Activated CD4-positive, alpha-beta memory T cell treated with anti-CD3 and anti-CD28 coated beads, Interleukin-2, amount 10 ng/mL, durations not matched to agents 7 days and 5 days (primary cell): ENCODE measurements at regions not wholly inside any gene's neighbourhood (a gene's known extent, or its start where the extent isn't known, plus 50 kb on each side); places are given as distances from the start of the nearest gene placed in this dataset.
"Not testable (repeated sequence)": the region's sequence is repeated elsewhere in the genome, so short reads cannot be mapped to it uniquely, and the experiment has no call there.

ENCODE experiments used
- CTCF ChIA-PET: fragments of 350-600 bp; sonication (Branson Sonifier 250); formaldehyde crosslinking; loops from one replicate; lab custom pipeline; 2021; ENCODE audit warnings: antibody characterized with exemption, inconsistent platforms; lab: Charles Lee
- POLR2A ChIA-PET: fragments of 350-600 bp; sonication (Branson Sonifier 250); formaldehyde crosslinking; loops from one replicate; lab custom pipeline; 2021; ENCODE audit warnings: antibody characterized with exemption; lab: Charles Lee
- DNase-seq: peaks from one replicate; pipeline ENCODE4 v3.0.0-alpha.2; 2020
- H3K27ac Mint-ChIP-seq: one replicate; pipeline ENCODE4 v1.8.0; 2021; ENCODE audit warnings: mild to moderate bottlenecking, mixed read lengths
- H3K27me3 Mint-ChIP-seq: one replicate; pipeline ENCODE4 v1.8.0; 2021; ENCODE audit warnings: mixed read lengths
- H3K36me3 Mint-ChIP-seq: one replicate; pipeline ENCODE4 v1.8.0; 2021; ENCODE audit warnings: low read depth, mixed read lengths
- H3K4me1 Mint-ChIP-seq: one replicate; pipeline ENCODE4 v1.8.0; 2021; ENCODE audit warnings: mixed read lengths
- H3K4me3 Mint-ChIP-seq: one replicate; pipeline ENCODE4 v1.8.0; 2021; ENCODE audit warnings: mild to moderate bottlenecking, mixed read lengths
- H3K9me3 Mint-ChIP-seq: one replicate; pipeline ENCODE4 v1.8.0; 2021; ENCODE audit warnings: mixed read lengths

DNA sequence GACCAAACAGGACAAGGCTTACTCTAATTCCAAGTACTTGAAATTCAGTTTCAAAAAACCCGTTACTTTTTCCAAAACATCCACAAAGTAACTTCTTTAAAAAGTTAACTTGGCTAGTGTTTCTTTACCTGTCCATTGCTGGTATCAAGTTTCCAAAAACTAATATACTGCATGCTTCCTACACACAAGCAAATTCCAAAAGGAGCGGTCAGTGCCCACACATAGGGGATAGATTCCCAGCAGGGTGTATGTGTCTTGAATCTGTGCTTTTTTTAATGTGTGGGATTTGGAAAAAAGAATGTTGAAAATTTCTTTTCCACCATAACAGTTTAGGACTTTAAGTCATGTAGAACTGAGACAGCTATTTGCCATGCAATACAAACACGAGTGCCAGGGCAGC is 367.8 kb upstream of the SOX9 start:
- H3K9me3 Mint-ChIP-seq = peaks cover 2% of the 10 kb centered on the region
- ChIA-PET POLR2A (no interaction called here), CTCF (no interaction called here)
- H3K4me1 Mint-ChIP-seq = no peaks in the 10 kb centered on the region
- no peak overlapping the region for H3K27ac Mint-ChIP-seq
- H3K27me3 Mint-ChIP-seq = no peaks in the 10 kb centered on the region
- no peak for DNase-seq
- no peak overlapping the region for H3K4me3 Mint-ChIP-seq
- H3K36me3 Mint-ChIP-seq = no peaks in the 10 kb centered on the region

DNA sequence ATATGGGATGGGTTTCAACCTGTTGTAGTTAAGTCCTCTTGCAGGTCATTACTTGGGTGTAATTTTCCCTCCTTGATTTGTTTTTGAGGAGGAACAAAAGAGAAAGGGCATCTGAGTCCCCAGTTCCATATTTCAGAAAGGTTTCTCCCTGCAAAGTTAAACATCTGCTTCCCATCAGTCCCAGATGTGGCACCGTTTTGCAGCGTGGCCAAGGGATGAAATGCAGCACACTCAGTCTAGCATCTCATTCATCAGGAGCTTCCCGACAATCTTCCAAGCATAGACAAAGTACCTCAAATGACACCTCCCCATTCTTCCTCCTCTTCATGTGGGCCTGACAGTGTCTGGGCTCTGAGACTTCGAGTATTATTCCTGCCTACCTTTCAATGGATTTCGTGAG is 363.7 kb upstream of the SOX9 start:
- H3K27me3 Mint-ChIP-seq = no peaks in the 10 kb centered on the region
- DNase-seq = no peak
- no peak overlapping the region for H3K4me3 Mint-ChIP-seq
- ChIA-PET POLR2A (no interaction called here), CTCF (no interaction called here)
- H3K36me3 Mint-ChIP-seq = no peaks in the 10 kb centered on the region
- H3K27ac Mint-ChIP-seq = no peak overlapping the region
- peaks cover 2% of the 10 kb centered on the region for H3K9me3 Mint-ChIP-seq
- no peaks in the 10 kb centered on the region for H3K4me1 Mint-ChIP-seq

DNA sequence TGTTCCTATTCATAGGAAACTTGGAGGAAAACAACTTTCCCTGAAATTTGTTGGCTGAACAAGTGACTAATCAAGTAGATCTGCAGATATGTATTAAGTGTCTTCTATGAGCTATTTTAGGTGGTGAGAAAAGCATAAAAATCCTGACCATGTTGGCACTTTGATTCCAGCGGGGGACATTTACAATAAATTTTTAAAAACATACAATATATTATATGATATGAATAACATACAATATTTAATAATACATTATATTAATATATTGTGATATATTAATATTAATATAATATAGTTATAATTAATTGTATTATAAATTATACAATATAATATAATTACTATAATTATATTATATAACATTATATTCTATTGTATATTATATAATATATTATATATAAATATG is 362.9 kb upstream of the SOX9 start:
- no peak overlapping the region for H3K4me3 Mint-ChIP-seq
- ChIA-PET CTCF (no interaction called here), POLR2A (no interaction called here)
- peaks cover 2% of the 10 kb centered on the region for H3K9me3 Mint-ChIP-seq
- H3K27ac Mint-ChIP-seq = no peak overlapping the region
- no peaks in the 10 kb centered on the region for H3K27me3 Mint-ChIP-seq
- no peaks in the 10 kb centered on the region for H3K36me3 Mint-ChIP-seq
- no peak for DNase-seq
- no peaks in the 10 kb centered on the region for H3K4me1 Mint-ChIP-seq

DNA sequence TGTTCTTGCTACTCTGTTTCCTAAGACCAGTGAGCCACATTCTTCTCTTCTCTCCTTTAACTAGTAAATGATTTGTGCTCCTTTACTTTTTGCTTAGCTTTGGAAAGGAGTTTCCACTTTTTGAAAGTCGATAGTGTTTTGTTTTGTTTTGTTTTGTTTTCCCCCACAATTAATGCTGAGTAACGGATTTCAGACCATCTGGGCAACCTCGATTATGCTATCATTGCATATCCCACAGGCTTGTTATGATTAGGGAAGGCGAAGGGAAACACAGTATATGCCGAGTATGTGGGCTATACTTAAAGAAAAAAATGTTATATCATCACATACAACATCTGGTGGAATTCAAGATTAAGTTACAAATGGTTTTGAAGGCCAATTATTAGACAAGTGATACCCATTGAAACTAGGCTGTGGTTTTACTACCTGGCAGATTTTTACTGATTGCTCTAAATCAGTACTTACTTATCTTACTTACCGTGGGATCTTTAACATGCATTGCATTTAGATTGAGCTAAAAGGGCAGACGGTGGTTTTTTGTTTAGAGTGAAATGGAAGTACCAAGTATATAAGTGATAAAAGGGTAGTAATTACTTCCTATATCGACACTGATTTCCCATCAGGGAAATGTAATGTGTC is 361.3 kb upstream of the SOX9 start:
- ChIA-PET POLR2A (no interaction called here), CTCF (no interaction called here)
- H3K36me3 Mint-ChIP-seq = no peaks in the 10 kb centered on the region
- H3K4me3 Mint-ChIP-seq = no peak overlapping the region
- no peaks in the 10 kb centered on the region for H3K4me1 Mint-ChIP-seq
- DNase-seq = no peak
- no peaks in the 10 kb centered on the region for H3K27me3 Mint-ChIP-seq
- no peak overlapping the region for H3K27ac Mint-ChIP-seq
- peaks cover 2% of the 10 kb centered on the region for H3K9me3 Mint-ChIP-seq

DNA sequence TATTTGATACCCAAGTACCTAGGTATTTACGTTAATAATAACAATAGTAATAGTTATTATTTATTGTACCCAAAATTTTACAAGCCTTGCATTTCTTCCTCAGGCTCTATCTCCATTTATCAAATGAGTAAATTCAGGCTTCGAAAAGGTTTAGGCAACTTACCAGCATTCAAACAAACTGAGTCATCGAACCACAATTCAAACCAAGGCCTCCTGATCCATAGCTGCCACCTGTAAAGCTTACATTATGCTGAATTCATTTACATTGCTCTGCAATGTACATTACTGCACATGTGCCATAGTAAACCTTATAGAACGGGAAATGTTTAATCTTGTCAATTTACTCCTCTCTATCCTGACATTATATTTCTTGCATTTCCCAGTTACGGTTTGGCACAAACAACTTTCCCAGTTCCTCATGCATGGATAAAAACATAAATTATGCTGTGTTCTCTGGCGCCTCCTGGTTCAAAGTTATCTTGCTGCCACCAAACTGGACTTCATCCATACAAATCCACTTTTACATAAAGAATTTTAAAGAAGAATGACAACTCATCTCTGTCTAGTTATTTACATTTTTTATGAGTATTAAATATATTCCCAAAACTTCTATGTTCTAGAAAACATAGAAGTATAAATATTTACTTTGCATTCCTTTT is 360.6 kb upstream of the SOX9 start:
- H3K4me3 Mint-ChIP-seq = no peak overlapping the region
- no peak for DNase-seq
- no peaks in the 10 kb centered on the region for H3K36me3 Mint-ChIP-seq
- H3K27me3 Mint-ChIP-seq = no peaks in the 10 kb centered on the region
- no peaks in the 10 kb centered on the region for H3K4me1 Mint-ChIP-seq
- POLR2A ChIA-PET = no interaction called here
- H3K27ac Mint-ChIP-seq = no peak overlapping the region
- CTCF ChIA-PET = no interaction called here
- peaks cover 2% of the 10 kb centered on the region for H3K9me3 Mint-ChIP-seq

DNA sequence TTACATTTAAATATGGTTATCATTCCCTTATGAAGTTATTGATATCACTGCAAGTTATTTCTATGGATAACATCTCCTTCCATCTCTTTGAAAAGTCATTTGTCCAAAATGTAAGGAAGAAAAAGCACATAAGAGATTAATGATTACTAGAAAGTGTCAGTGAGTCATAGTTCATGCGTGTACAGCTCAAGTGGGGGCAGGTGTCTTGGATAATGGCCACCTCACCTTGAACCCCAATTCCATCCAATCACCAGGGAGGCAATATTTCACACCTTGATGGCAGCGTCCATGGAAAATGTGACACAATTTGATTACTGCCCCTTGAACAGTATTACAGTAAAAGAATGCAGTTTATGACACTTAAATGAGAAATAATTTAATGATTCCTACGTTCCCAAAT is 358.3 kb upstream of the SOX9 start:
- no peaks in the 10 kb centered on the region for H3K9me3 Mint-ChIP-seq
- no peaks in the 10 kb centered on the region for H3K36me3 Mint-ChIP-seq
- POLR2A ChIA-PET = no interaction called here
- DNase-seq = no peak
- CTCF ChIA-PET = no interaction called here
- H3K27ac Mint-ChIP-seq = no peak overlapping the region
- H3K27me3 Mint-ChIP-seq = no peaks in the 10 kb centered on the region
- H3K4me3 Mint-ChIP-seq = no peak overlapping the region
- H3K4me1 Mint-ChIP-seq = no peaks in the 10 kb centered on the region

DNA sequence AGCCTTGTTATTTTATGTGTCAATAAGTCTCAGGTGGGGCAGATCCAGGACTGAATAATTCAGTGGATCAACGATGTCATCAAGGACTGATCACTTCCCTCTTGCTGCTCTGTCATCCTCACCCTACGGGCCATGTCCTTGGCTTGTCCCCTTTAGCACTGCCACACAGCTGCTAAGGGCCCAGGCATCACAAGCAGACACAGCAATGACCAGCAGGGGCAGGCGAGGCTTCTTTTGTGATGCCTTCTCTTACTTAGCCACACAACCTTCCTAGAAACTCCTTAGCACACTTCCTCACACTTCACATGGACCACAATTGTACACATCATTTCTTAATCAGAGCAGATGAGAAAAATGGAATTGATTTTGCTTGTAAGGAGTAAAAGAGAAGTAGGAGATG is 356.3 kb upstream of the SOX9 start:
- no peak for DNase-seq
- no peak overlapping the region for H3K4me3 Mint-ChIP-seq
- ChIA-PET CTCF (no interaction called here), POLR2A (no interaction called here)
- H3K36me3 Mint-ChIP-seq = no peaks in the 10 kb centered on the region
- no peak overlapping the region for H3K27ac Mint-ChIP-seq
- H3K4me1 Mint-ChIP-seq = no peaks in the 10 kb centered on the region
- H3K27me3 Mint-ChIP-seq = no peaks in the 10 kb centered on the region
- no peaks in the 10 kb centered on the region for H3K9me3 Mint-ChIP-seq

DNA sequence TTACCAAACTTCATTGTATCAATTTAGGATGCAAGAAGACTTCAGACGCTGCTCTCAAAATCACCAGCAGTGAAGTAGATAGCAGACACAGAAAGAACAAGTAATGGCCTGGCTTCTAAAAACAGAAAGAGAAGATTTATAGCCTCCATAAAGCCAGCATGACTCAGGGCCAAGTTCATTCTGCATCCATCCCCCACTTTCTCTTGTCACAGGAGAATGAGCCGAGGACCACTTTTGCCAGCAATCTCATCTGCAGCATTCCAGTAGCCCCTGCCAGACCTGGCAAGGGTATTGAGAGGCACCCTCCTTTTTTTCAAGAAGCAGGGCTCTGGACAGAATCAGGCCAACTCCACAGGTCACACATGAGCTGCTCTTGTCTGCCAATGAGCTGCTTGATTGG is 355.4 kb upstream of the SOX9 start:
- Mint-ChIP-seq H3K9me3 (no peaks in the 10 kb centered on the region), H3K27me3 (no peaks in the 10 kb centered on the region), H3K4me3 (no peak overlapping the region), H3K27ac (no peak overlapping the region), H3K4me1 (no peaks in the 10 kb centered on the region), H3K36me3 (no peaks in the 10 kb centered on the region)
- no peak for DNase-seq
- ChIA-PET CTCF (no interaction called here), POLR2A (no interaction called here)

DNA sequence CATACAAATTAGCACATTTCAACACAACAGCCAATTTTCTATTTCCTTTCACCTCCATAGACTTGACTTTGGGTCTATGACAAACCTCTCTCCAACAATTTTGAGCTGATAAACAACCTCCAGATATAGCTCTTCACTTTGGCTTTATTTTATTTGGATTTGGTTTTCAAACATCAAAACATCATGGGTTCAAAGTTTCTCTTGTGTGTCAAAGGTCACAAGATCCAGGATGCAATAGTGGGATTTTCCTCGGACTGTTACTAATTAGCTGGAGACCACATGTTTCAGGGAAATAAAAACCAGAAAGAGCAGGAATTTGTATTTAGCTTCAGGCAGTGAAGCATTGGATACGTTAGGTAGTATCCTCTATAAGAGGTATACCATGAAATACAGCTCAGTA is 351.0 kb upstream of the SOX9 start:
- Mint-ChIP-seq H3K36me3 (no peaks in the 10 kb centered on the region), H3K27me3 (no peaks in the 10 kb centered on the region), H3K9me3 (peaks cover 5% of the 10 kb centered on the region), H3K4me1 (no peaks in the 10 kb centered on the region), H3K27ac (no peak overlapping the region), H3K4me3 (no peak overlapping the region)
- no peak for DNase-seq
- POLR2A ChIA-PET = no interaction called here
- CTCF ChIA-PET = interaction anchor here (0.5 kb wide), 1 partner anchor 59 kb away, joined by 3 read pairs; no protein-coding TSS in a partner anchor

DNA sequence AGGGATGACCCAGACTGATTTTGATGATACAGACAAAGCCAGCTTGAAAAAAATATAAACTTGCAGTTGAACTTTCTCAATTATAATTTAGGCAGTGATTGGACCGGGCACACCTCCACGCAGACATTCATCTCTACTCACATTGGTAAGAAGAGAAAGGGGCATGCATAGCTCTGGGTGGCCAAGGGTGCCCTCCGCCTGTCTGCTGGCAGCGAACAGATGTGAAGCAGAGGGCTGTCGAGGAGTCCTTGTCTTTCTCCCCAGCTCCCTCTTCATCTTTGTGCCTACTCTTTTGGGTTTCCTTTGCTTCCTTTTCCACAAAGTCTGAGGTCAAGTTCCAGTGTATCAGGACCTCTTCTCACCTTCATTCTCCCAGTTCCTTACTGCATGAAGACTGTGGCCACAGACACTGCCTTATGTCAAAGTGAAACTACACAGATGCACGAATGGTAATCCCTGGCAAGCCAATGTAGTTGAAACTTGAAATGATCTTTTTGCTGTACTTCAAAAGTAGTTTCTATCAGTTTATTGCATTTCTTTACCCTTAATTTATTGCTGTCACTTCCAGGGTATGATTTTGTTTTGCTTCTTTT is 343.7 kb upstream of the SOX9 start:
- no peak overlapping the region for H3K4me3 Mint-ChIP-seq

DNA sequence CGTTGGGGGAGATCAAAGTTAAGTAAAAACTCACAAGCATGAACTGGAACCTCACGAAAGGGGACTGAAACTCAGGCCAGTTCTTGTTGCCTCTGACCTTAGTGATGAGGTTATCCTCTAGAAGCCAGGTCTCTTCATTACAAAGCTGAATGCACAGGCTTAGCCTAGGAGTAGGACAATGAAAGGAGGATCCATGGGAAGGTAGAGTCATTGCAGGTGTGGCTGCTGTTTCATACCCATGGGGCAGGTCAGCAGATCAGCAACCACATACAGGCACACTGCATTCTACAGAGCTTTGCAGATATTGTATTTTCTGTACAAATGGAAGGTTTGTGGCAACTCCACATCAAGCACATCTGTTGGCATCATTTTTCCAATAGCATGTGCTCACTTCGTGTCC is 341.3 kb upstream of the SOX9 start:
- Mint-ChIP-seq H3K9me3 (peaks cover 2% of the 10 kb centered on the region), H3K4me3 (no peak overlapping the region), H3K4me1 (no peaks in the 10 kb centered on the region), H3K36me3 (no peaks in the 10 kb centered on the region), H3K27ac (no peak overlapping the region), H3K27me3 (no peaks in the 10 kb centered on the region)
- ChIA-PET POLR2A (no interaction called here), CTCF (no interaction called here)
- DNase-seq = no peak

More for the DNA sequence above, 343.7 kb upstream of the SOX9 start:
- Mint-ChIP-seq H3K36me3 (no peaks in the 10 kb centered on the region), H3K27ac (no peak overlapping the region), H3K9me3 (peaks cover 5% of the 10 kb centered on the region), H3K27me3 (no peaks in the 10 kb centered on the region), H3K4me1 (no peaks in the 10 kb centered on the region)
- ChIA-PET POLR2A (no interaction called here), CTCF (no interaction called here)
- DNase-seq = no peak

DNA sequence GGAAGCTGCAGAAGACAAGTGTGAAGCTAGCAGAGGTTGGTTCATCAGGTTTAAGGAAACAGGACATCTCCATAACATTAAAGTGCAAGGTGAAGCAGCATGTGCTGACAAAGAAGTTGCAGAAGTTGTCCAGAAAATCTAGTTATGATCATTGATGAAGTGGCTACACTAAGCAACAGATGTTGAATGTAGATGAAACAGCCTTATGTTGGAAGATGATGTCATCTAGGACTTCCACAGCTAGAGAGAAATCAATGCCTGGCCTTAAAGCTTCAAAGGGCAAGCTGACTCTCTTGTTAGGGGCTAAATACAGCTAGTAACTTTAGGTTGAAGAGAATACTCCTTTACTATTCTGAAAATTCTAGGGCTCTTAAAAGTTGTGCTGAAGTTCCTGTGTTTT is 340.2 kb upstream of the SOX9 start:
- POLR2A ChIA-PET = no interaction called here
- Mint-ChIP-seq H3K4me3 (no peak overlapping the region), H3K36me3 (no peaks in the 10 kb centered on the region), H3K4me1 (no peaks in the 10 kb centered on the region), H3K27me3 (no peaks in the 10 kb centered on the region), H3K9me3 (peaks cover 7% of the 10 kb centered on the region), H3K27ac (no peak overlapping the region)
- DNase-seq = no peak
- CTCF ChIA-PET = no interaction called here

DNA sequence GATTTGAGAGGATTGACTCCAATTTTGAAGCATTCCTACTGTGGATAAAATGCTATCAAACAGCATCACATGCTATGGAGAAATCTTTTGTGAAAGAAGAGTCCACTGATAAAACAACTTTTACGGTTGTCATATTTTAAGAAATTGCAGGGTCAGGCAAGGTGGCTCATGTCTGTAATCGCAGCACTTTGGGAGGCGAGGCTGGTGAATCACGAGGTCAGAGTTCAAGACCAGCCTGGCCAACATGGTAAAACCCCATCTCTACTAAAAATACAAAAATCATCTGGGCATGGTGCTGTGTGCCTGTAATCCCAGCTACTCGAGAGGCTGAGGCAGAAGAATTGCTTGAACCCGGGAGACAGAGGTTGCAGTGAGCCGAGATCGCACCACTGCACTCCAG is 338.8 kb upstream of the SOX9 start:
- DNase-seq, H3K36me3 Mint-ChIP-seq, H3K4me1 Mint-ChIP-seq, H3K4me3 Mint-ChIP-seq, H3K27ac Mint-ChIP-seq, H3K27me3 Mint-ChIP-seq, POLR2A ChIA-PET, H3K9me3 Mint-ChIP-seq: not testable (repeated sequence)
- CTCF ChIA-PET = interaction anchor here (0.7 kb wide), 1 partner anchor 82 kb away, joined by 3 read pairs; no protein-coding TSS in a partner anchor

DNA sequence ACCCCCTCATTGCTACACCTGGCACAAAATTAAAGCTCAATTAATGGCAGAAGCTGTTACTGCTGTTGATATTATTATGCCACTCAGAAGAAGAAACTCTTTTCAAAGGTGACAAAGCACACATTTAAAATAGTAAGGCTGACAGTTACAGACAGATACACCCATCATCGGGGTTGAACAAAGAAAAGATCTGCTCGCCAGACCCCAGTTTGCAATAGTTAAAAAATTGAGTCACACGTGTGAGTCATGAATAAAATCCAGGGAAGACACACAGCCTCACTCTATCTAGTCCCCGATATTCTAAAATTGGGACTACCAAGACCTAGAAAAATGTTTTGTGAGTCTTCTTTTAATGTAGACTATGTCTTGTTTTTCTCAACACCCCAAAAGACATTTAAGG is 330.0 kb upstream of the SOX9 start:
- H3K4me3 Mint-ChIP-seq = no peak overlapping the region
- H3K4me1 Mint-ChIP-seq = no peaks in the 10 kb centered on the region
- no peaks in the 10 kb centered on the region for H3K27me3 Mint-ChIP-seq
- CTCF ChIA-PET = no interaction called here
- H3K36me3 Mint-ChIP-seq = no peaks in the 10 kb centered on the region
- POLR2A ChIA-PET = no interaction called here
- no peak for DNase-seq
- no peaks in the 10 kb centered on the region for H3K9me3 Mint-ChIP-seq
- H3K27ac Mint-ChIP-seq = no peak overlapping the region
